GM20000 (cell line): ENCODE measurements at regions not wholly inside any gene's neighbourhood (a gene's known extent, or its start where the extent isn't known, plus 50 kb on each side); places are given as distances from the start of the nearest gene placed in this dataset.

ENCODE experiments used
- DNase-seq: peaks from one replicate; pipeline ENCODE4 v3.0.0; 2012; ENCODE audit warnings: low spot score
- TF ChIP-seq, protein P1 (sequence below): IDR thresholded peaks from 2 replicates; pipeline ENCODE4 v1.5.1; 2012; ENCODE audit warnings: mild to moderate bottlenecking, control low read depth; ENCODE audit errors: extremely low read depth, missing control alignments

DNA sequence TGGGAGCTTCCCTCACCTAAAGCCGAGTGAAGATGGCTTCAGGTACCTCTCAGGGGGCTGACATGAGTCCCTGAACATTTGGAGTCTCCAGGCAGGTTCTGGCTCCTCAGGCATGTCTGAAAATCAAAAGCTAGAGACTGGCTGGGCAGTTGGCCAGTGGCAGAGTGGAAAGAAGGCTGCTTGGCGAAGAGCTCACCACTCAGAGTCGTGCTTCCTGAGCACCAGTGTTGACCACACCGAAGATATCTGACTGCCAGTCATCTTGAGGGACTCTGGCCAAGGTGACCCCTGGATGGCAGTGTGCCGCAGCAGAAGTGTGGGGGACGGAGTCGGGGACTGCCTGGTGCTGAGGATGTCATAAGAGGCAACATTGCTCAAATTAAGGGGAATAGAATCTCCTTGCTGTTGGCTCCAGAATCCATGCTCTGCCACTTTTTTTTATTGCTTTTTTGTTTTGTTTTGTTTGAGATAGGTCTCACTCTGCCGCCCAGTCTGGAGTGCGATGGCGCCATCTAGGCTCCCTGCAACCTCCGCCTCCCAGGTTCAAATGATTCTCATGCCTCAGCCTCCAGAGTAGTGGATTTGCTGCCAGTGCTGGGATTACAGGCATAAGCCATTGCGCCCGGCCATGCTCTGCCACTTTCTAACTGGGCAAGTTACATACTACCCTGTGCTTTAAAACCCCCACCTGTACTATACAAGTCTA, 172.5 kb upstream of the GATB start:
- TF ChIP-seq, protein P1, sequence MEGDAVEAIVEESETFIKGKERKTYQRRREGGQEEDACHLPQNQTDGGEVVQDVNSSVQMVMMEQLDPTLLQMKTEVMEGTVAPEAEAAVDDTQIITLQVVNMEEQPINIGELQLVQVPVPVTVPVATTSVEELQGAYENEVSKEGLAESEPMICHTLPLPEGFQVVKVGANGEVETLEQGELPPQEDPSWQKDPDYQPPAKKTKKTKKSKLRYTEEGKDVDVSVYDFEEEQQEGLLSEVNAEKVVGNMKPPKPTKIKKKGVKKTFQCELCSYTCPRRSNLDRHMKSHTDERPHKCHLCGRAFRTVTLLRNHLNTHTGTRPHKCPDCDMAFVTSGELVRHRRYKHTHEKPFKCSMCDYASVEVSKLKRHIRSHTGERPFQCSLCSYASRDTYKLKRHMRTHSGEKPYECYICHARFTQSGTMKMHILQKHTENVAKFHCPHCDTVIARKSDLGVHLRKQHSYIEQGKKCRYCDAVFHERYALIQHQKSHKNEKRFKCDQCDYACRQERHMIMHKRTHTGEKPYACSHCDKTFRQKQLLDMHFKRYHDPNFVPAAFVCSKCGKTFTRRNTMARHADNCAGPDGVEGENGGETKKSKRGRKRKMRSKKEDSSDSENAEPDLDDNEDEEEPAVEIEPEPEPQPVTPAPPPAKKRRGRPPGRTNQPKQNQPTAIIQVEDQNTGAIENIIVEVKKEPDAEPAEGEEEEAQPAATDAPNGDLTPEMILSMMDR: no peak
- DNase-seq: no peak

DNA sequence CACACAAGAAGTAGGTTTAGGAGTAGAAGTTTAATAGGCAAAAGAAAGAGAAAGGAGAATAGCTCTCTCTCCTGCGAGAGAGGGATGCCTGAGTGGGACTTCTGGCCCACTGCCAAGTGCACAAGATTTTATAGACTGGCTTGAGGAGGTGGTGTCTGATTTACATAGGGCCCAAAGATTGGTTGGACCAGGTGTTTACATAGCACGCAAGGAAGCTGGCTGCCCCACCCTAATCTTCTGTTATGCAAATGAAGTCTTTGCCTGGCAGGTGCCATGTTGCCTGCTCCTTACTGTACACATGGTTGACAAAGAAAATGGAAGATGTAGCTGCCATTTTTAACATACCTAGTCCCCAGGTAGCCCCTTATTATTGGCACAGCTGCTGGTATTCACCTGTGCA, 170.8 kb upstream of the GATB start:
- DNase-seq: no peak
- TF ChIP-seq, protein P1: no peak

DNA sequence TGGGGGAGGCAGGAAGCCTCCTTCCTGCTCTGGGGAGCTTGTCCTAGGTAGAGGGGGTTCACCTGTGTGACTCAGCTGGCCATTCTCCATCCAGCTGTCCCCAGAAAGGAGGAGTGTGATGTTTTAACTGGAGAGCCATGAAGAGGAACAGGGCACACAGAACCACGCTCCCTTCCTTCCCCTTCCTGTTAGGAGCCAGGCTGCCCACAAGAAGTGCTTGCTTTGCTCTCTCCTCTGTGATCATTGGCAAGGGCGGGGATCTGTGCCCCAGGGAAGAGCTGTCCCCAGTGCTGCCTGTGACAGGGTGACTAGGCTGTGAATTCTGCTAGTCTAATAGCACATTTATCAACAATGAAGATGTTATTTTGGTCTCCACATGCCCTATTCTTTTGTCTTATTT, 169.6 kb upstream of the GATB start:
- TF ChIP-seq, protein P1: no peak
- DNase-seq: no peak

DNA sequence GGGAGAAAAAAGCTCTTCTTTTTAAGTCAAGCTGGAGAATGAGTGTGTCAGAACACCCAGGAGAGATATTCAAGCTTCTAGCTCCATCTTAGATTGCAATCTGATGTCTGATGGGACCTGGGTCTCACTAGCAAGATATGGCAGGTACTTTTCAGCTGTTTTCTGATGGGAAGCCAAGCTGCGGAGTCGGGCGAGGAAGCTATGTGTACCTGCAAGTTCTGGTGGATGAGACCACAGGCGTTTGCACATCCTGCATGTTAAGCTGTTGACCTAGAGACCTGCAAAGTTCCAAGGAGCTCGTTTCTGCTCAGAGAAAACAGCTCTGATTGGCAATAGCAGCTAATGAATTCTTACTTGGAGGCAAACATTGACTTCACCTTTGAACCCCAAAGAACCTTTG, 167.3 kb upstream of the GATB start:
- TF ChIP-seq, protein P1: no peak
- no peak for DNase-seq

DNA sequence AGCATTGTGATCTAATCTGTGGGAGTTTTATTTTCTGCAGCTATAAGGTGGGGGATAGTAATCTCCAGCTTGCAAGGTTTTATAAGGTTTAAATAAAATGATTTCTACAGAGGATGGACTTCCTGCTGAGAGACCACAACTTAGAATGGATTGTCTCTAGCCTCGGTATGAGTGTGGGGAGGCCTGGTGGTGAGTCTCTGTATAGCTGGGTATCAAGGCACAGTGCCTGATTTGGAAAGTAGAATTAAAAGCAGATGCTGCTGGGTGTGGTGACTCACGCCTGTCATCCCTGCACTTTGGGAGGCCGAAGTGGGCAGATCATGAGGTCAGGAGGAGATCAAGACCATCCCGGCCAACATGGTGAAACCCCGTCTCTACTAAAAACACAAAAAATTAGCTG, 162.0 kb upstream of the GATB start:
- TF ChIP-seq, protein P1: no peak

DNA sequence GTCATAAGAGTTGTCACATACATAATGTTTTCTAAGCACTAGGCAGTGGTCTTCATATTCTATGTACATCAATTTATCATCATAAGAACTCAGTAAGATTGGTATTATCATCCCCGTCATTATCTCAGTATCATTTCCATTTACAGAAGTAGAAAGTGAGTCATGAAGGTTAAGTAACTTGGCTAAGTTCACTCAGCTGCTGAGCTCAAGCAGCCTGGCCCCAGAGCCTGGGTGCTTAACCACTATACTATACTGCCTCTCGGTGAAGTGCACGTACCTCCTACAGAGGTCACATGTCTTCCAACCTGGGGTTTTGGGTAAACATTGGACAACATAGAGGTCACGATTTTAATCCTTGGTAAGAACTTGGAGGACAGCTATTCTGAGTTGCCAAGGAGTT, 161.5 kb upstream of the GATB start:
- TF ChIP-seq, protein P1: no peak
- DNase-seq: no peak

More for the DNA sequence above, 162.0 kb upstream of the GATB start:
- DNase-seq: no peak

DNA sequence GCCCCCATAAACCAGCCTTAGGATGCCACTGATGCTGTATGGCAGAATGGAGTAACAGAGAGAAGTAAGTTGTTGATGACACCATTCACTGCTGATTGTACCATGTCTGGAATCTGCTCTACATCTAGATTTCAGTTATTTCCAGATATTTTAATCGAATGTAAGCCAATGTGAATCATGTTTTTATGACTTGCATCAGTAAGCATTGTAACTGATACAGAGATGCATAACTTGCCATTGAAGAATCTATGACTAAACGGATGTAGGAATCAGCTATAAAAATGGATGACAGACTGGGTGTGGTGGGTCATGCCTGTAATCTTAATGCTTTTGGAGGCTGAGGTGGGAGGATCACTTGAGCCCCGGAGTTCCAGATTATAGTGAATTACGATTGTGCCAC, 161.0 kb upstream of the GATB start:
- DNase-seq: no peak
- TF ChIP-seq, protein P1: no peak
